GM18498 (cell line): ENCODE measurements at regions not wholly inside any gene's neighbourhood (a gene's known extent, or its start where the extent isn't known, plus 50 kb on each side); places are given as distances from the start of the nearest gene placed in this dataset.

Source experiments
- ATAC-seq: cut with Tn5 transposase; IDR thresholded peaks from one replicate; pipeline ENCODE4 v1.9.1; 2021; ENCODE audit warnings: mild to moderate bottlenecking, moderate library complexity; ENCODE audit not compliant: unreplicated experiment

GRCh38 chr17:65278050-65278819 lies 141.1 kb downstream of the RGS9 start:
- ATAC-seq: peak; percentile 48

- ATAC-seq: no peak
Observed at GRCh38 chr17:65277576-65277975, 140.4 kb downstream of the RGS9 start.
